Activated T-cell treated with anti-CD3 and anti-CD28 coated beads, Interleukin-2, amount 50 U/mL, for 72 hours (primary cell): ENCODE measurements at regions not wholly inside any gene's neighbourhood (a gene's known extent, or its start where the extent isn't known, plus 50 kb on each side); places are given as distances from the start of the nearest gene placed in this dataset.

Experiments used
- ATAC-seq, 2 donors: fragments of 150-1000 bp; cut with Tn5 transposase; replicated peaks in 1 of 2; 2 replicates each; pipeline ENCODE4 v1.10.0; 2021; ENCODE audit warnings: moderate library complexity in 2 of 2, mild to moderate bottlenecking in 1 of 2
- DNase-seq, 2 donors: peaks; one replicate each; pipeline ENCODE4 v3.0.0; 2021 to 2022; ENCODE audit warnings: mixed read lengths in 1 of 2
- H3K27ac Mint-ChIP-seq: one replicate; pipeline ENCODE4 v1.8.0; 2022; ENCODE audit warnings: mild to moderate bottlenecking, moderate library complexity, mixed read lengths
- H3K27me3 Mint-ChIP-seq: one replicate; pipeline ENCODE4 v1.8.0; 2022; ENCODE audit warnings: low read depth, mixed read lengths
- H3K36me3 Mint-ChIP-seq, 2 donors: one replicate each; pipeline ENCODE4 v1.8.0; 2022; ENCODE audit warnings: mixed read lengths in 2 of 2, mild to moderate bottlenecking in 1 of 2; ENCODE audit not compliant: insufficient read depth in 2 of 2
- H3K4me1 Mint-ChIP-seq: one replicate; pipeline ENCODE4 v1.8.0; 2022; ENCODE audit warnings: low read depth, mixed read lengths
- H3K4me3 Mint-ChIP-seq, 2 donors: one replicate each; pipeline ENCODE4 v1.8.0; 2022; ENCODE audit warnings: mild to moderate bottlenecking in 2 of 2, mixed read lengths in 2 of 2, moderate library complexity in 2 of 2
- H3K9me3 Mint-ChIP-seq, 2 donors: one replicate each; pipeline ENCODE4 v1.8.0; 2022; ENCODE audit warnings: mixed read lengths in 2 of 2

- no peak for ATAC-seq
- Mint-ChIP-seq H3K27ac (no peak overlapping the region), H3K36me3 (no peaks in the 10 kb centered on the region), H3K4me1 (no peaks in the 10 kb centered on the region), H3K9me3 (no peaks in the 10 kb centered on the region), H3K27me3 (no peaks in the 10 kb centered on the region), H3K4me3 (no peak overlapping the region)
- DNase-seq: no peak
Measured at GRCh38 chr2:180156651-180157050, 149.6 kb upstream of the CWC22 start.

GRCh38 chr2:180150606-180151005 is 143.5 kb upstream of the CWC22 start:
- no peak overlapping the region for H3K27ac Mint-ChIP-seq
- DNase-seq (no peak), ATAC-seq (no peak)
- H3K36me3 Mint-ChIP-seq: no peaks in the 10 kb centered on the region
- no peak overlapping the region for H3K4me3 Mint-ChIP-seq
- H3K9me3 Mint-ChIP-seq: no peaks in the 10 kb centered on the region
- no peaks in the 10 kb centered on the region for H3K4me1 Mint-ChIP-seq
- H3K27me3 Mint-ChIP-seq: no peaks in the 10 kb centered on the region

- Mint-ChIP-seq H3K27ac (no peak overlapping the region), H3K4me1 (no peaks in the 10 kb centered on the region), H3K27me3 (no peaks in the 10 kb centered on the region), H3K4me3 (no peak overlapping the region), H3K9me3 (no peaks in the 10 kb centered on the region), H3K36me3 (no peaks in the 10 kb centered on the region)
- DNase-seq (no peak), ATAC-seq (no peak)
Measured at GRCh38 chr2:180146541-180146940, 139.4 kb upstream of the CWC22 start.

- Mint-ChIP-seq H3K27me3 (no peaks in the 10 kb centered on the region), H3K36me3 (no peaks in the 10 kb centered on the region), H3K4me1 (no peaks in the 10 kb centered on the region), H3K9me3 (no peaks in the 10 kb centered on the region), H3K27ac (no peak overlapping the region), H3K4me3 (no peak overlapping the region)
- no peak for ATAC-seq
- DNase-seq: no peak
Measured at GRCh38 chr2:180146114-180146513, 139.0 kb upstream of the CWC22 start.

- no peak for DNase-seq
- Mint-ChIP-seq H3K27me3 (no peaks in the 10 kb centered on the region), H3K9me3 (no peaks in the 10 kb centered on the region), H3K4me1 (no peaks in the 10 kb centered on the region), H3K36me3 (no peaks in the 10 kb centered on the region), H3K27ac (no peak overlapping the region), H3K4me3 (no peak overlapping the region)
- no peak for ATAC-seq
Measured at GRCh38 chr2:180145163-180145562, 138.1 kb upstream of the CWC22 start.

GRCh38 chr2:180144338-180144813 is 137.3 kb upstream of the CWC22 start:
- Mint-ChIP-seq H3K4me3 (no peak overlapping the region), H3K27ac (no peak overlapping the region), H3K27me3 (no peaks in the 10 kb centered on the region), H3K4me1 (no peaks in the 10 kb centered on the region), H3K36me3 (no peaks in the 10 kb centered on the region), H3K9me3 (no peaks in the 10 kb centered on the region)
- no peak for ATAC-seq
- DNase-seq: no peak

GRCh38 chr2:180143633-180144337 is 136.7 kb upstream of the CWC22 start:
- Mint-ChIP-seq H3K4me3 (no peak overlapping the region), H3K36me3 (no peaks in the 10 kb centered on the region), H3K27me3 (no peaks in the 10 kb centered on the region), H3K4me1 (no peaks in the 10 kb centered on the region), H3K27ac (no peak overlapping the region), H3K9me3 (no peaks in the 10 kb centered on the region)
- DNase-seq: no peak
- no peak for ATAC-seq

- DNase-seq (no peak), ATAC-seq (no peak)
- H3K9me3 Mint-ChIP-seq: no peaks in the 10 kb centered on the region
- H3K4me3 Mint-ChIP-seq: no peak overlapping the region
- H3K27me3 Mint-ChIP-seq: peaks cover 6% of the 10 kb centered on the region
- H3K4me1 Mint-ChIP-seq: no peaks in the 10 kb centered on the region
- H3K36me3 Mint-ChIP-seq: no peaks in the 10 kb centered on the region
- no peak overlapping the region for H3K27ac Mint-ChIP-seq
Measured at GRCh38 chr2:180141600-180141999, 134.5 kb upstream of the CWC22 start.

GRCh38 chr2:180133736-180134135 is 126.6 kb upstream of the CWC22 start:
- no peaks in the 10 kb centered on the region for H3K9me3 Mint-ChIP-seq
- H3K36me3 Mint-ChIP-seq: no peaks in the 10 kb centered on the region
- DNase-seq: no peak
- no peak overlapping the region for H3K4me3 Mint-ChIP-seq
- H3K27ac Mint-ChIP-seq: no peak overlapping the region
- peaks cover 12% of the 10 kb centered on the region for H3K27me3 Mint-ChIP-seq
- no peak for ATAC-seq
- no peaks in the 10 kb centered on the region for H3K4me1 Mint-ChIP-seq

GRCh38 chr2:180130403-180130802 is 123.3 kb upstream of the CWC22 start:
- peaks cover 6% of the 10 kb centered on the region for H3K27me3 Mint-ChIP-seq
- no peak overlapping the region for H3K27ac Mint-ChIP-seq
- DNase-seq (no peak), ATAC-seq (no peak)
- no peak overlapping the region for H3K4me3 Mint-ChIP-seq
- H3K9me3 Mint-ChIP-seq: no peaks in the 10 kb centered on the region
- no peaks in the 10 kb centered on the region for H3K36me3 Mint-ChIP-seq
- H3K4me1 Mint-ChIP-seq: no peaks in the 10 kb centered on the region

- DNase-seq (no peak), ATAC-seq (no peak)
- Mint-ChIP-seq H3K36me3 (no peaks in the 10 kb centered on the region), H3K4me3 (no peak overlapping the region), H3K9me3 (no peaks in the 10 kb centered on the region), H3K4me1 (no peaks in the 10 kb centered on the region), H3K27ac (no peak overlapping the region), H3K27me3 (peaks cover 11% of the 10 kb centered on the region)
Measured at GRCh38 chr2:180128861-180129260, 121.8 kb upstream of the CWC22 start.

GRCh38 chr2:180125245-180125962 is 118.3 kb upstream of the CWC22 start:
- no peaks in the 10 kb centered on the region for H3K9me3 Mint-ChIP-seq
- H3K4me1 Mint-ChIP-seq: no peaks in the 10 kb centered on the region
- no peaks in the 10 kb centered on the region for H3K36me3 Mint-ChIP-seq
- H3K4me3 Mint-ChIP-seq: peak overlapping the region in 1 of 2 donors; percentile 45
- peak; percentile 87 to 98 for ATAC-seq
- DNase-seq: peak; percentile 26 to 46
- H3K27me3 Mint-ChIP-seq: peaks cover 11% of the 10 kb centered on the region
- no peak overlapping the region for H3K27ac Mint-ChIP-seq

- DNase-seq (peak in 1 of 2 donors; percentile 3), ATAC-seq (peak in 1 of 2 donors; percentile 63)
- Mint-ChIP-seq H3K4me3 (no peak overlapping the region), H3K9me3 (no peaks in the 10 kb centered on the region), H3K27ac (no peak overlapping the region), H3K27me3 (peaks cover 9% of the 10 kb centered on the region), H3K36me3 (no peaks in the 10 kb centered on the region), H3K4me1 (no peaks in the 10 kb centered on the region)
Measured at GRCh38 chr2:180124273-180125139, 117.4 kb upstream of the CWC22 start.
